ENCODE measurements at regions not wholly inside any gene's neighbourhood (a gene's known extent, or its start where the extent isn't known, plus 50 kb on each side); places are given as distances from the start of the nearest gene placed in this dataset.
A peak's percentile ranks its signal among the peaks of the same experiment; 100 is the strongest.

GRCh38 chr3:139201446-139202225, 142.2 kb upstream of the MRPS22 start:
- Histone ChIP-seq H3K4me3 (ENCODE audit: low read length) (no peak overlapping the region), H3K9me3 (ENCODE audit: control insufficient read depth, low read length) (peaks cover 10% of the 10 kb centered on the region), H3K36me3 (ENCODE audit: control insufficient read depth, insufficient read depth, low read length) (no peaks in the 10 kb centered on the region), H3K9ac (ENCODE audit: extremely low read depth, low read length, poor library complexity, severe bottlenecking) (no peak overlapping the region), H3K27ac (ENCODE audit: low read depth, low read length) (no peak overlapping the region), H3K4me1 (ENCODE audit: control insufficient read depth, insufficient read depth, low read length) (no peaks in the 10 kb centered on the region), H3K27me3 (ENCODE audit: control insufficient read depth, insufficient read depth, low read length, poor library complexity, severe bottlenecking) (peaks cover 32% of the 10 kb centered on the region)
- Mint-ChIP-seq H3K27me3 (ENCODE audit: insufficient read depth) (peaks cover 26% of the 10 kb centered on the region), H3K4me1 (peaks cover 9% of the 10 kb centered on the region), H3K27ac (no peak overlapping the region), H3K4me3 (no peak overlapping the region), H3K9me3 (peaks cover 13% of the 10 kb centered on the region), H3K36me3 (ENCODE audit: low read depth) (no peaks in the 10 kb centered on the region)
- no peak for TF ChIP-seq CTCF (conservative IDR thresholded peaks at IDR 0.05)
- no peak for DNase-seq
- WGBS, 2 experiments (ENCODE audit: insufficient coverage in 1 of 2, insufficient read length in 1 of 2), result 87 to 93% methylated on average over 6 to 7 of the region's 7 CpGs

- H3K27ac Mint-ChIP-seq, result no peak overlapping the region
- Histone ChIP-seq H3K4me3 (ENCODE audit: low read length) (no peak overlapping the region), H3K9ac (ENCODE audit: extremely low read depth, low read length, poor library complexity, severe bottlenecking) (no peak overlapping the region), H3K9me3 (ENCODE audit: control insufficient read depth, low read length) (peaks cover 2% of the 10 kb centered on the region), H3K27ac (ENCODE audit: low read depth, low read length) (no peak overlapping the region), H3K27me3 (ENCODE audit: control insufficient read depth, insufficient read depth, low read length, poor library complexity, severe bottlenecking) (peaks cover 39% of the 10 kb centered on the region), H3K4me1 (ENCODE audit: control insufficient read depth, insufficient read depth, low read length) (no peaks in the 10 kb centered on the region), H3K36me3 (ENCODE audit: control insufficient read depth, insufficient read depth, low read length) (no peaks in the 10 kb centered on the region)
- peaks cover 9% of the 10 kb centered on the region for H3K4me1 Mint-ChIP-seq
- peaks cover 26% of the 10 kb centered on the region for H3K27me3 Mint-ChIP-seq (ENCODE audit: insufficient read depth)
- peaks cover 6% of the 10 kb centered on the region for H3K9me3 Mint-ChIP-seq
- H3K36me3 Mint-ChIP-seq (ENCODE audit: low read depth), result no peaks in the 10 kb centered on the region
- 38 to 46% methylated on average over 2 to 5 of the region's 5 CpGs for WGBS, 2 experiments (ENCODE audit: insufficient coverage in 1 of 2, insufficient read length in 1 of 2)
- TF ChIP-seq CTCF (conservative IDR thresholded peaks at IDR 0.05), result peak; percentile 74
- no peak overlapping the region for H3K4me3 Mint-ChIP-seq
- peak; percentile 93 for DNase-seq
These were observed 141.4 kb upstream of the MRPS22 start for GRCh38 chr3:139202226-139202958.

- 60 to 86% methylated on average over 1 of the region's 1 CpG for WGBS, 2 experiments (ENCODE audit: insufficient coverage in 1 of 2, insufficient read length in 1 of 2)
- Mint-ChIP-seq H3K27ac (no peak overlapping the region), H3K27me3 (ENCODE audit: insufficient read depth) (peaks cover 22% of the 10 kb centered on the region)
These were observed 140.9 kb upstream of the MRPS22 start for GRCh38 chr3:139202959-139203349.

More at GRCh38 chr3:139202959-139203349, 140.9 kb upstream of the MRPS22 start:
- Histone ChIP-seq H3K9me3 (ENCODE audit: control insufficient read depth, low read length) (no peaks in the 10 kb centered on the region), H3K4me3 (ENCODE audit: low read length) (no peak overlapping the region), H3K4me1 (ENCODE audit: control insufficient read depth, insufficient read depth, low read length) (no peaks in the 10 kb centered on the region), H3K27me3 (ENCODE audit: control insufficient read depth, insufficient read depth, low read length, poor library complexity, severe bottlenecking) (peaks cover 42% of the 10 kb centered on the region), H3K27ac (ENCODE audit: low read depth, low read length) (no peak overlapping the region), H3K36me3 (ENCODE audit: control insufficient read depth, insufficient read depth, low read length) (no peaks in the 10 kb centered on the region), H3K9ac (ENCODE audit: extremely low read depth, low read length, poor library complexity, severe bottlenecking) (no peak overlapping the region)
- Mint-ChIP-seq H3K4me1 (peaks cover 9% of the 10 kb centered on the region), H3K36me3 (ENCODE audit: low read depth) (no peaks in the 10 kb centered on the region), H3K9me3 (peaks cover under 1% of the 10 kb centered on the region), H3K4me3 (no peak overlapping the region)
- DNase-seq, result no peak
- no peak for TF ChIP-seq CTCF (conservative IDR thresholded peaks at IDR 0.05)
